GM19372 (cell line): ENCODE measurements at regions not wholly inside any gene's neighbourhood (a gene's known extent, or its start where the extent isn't known, plus 50 kb on each side); places are given as distances from the start of the nearest gene placed in this dataset.
A peak's percentile ranks its signal among the peaks of the same experiment; 100 is the strongest.

Experiments used
- ATAC-seq: cut with Tn5 transposase; IDR thresholded peaks from one replicate; pipeline ENCODE4 v1.9.1; 2021; ENCODE audit warnings: mild to moderate bottlenecking, low read depth, moderate library complexity; ENCODE audit not compliant: unreplicated experiment

DNA sequence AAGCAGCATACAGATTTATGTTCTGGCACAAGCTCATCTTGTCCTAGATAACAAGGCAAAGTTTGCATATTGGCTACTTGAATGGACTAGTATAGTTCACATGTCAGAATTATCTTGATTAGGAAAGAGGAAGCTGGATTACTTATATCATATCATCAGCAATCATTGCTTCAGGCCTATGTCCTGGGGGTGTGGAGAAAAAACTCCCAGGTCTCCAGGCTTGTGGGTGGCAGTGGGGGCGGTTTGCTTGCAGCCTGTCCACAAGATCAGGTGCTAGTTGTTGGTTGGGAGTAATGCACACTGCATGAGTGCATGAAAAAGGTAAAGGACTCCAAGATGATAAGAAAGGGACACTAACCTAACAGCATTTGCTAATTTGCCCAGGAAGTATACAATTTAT, 326.4 kb upstream of the PDE4D start:
- ATAC-seq = no peak

DNA sequence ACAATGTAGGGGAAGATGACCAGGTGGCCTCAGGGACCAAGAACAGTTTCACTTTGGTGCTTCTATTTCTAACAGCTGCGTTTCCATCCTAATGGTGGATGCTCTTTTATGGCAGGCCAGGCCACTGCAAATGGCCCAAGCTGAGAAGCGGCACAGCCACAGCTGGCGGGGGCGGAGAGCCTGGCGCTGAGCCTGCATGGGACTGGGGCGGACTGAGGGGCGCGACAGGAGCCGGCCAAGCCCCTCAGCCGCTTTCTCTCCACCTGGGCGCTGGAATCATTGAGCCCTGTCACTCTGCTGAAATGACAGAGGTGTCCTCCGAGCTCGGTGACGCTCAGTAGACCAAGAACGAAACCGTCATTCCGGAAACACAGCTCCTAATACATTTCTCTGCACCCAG, 317.3 kb upstream of the PDE4D start:
- ATAC-seq = no peak

DNA sequence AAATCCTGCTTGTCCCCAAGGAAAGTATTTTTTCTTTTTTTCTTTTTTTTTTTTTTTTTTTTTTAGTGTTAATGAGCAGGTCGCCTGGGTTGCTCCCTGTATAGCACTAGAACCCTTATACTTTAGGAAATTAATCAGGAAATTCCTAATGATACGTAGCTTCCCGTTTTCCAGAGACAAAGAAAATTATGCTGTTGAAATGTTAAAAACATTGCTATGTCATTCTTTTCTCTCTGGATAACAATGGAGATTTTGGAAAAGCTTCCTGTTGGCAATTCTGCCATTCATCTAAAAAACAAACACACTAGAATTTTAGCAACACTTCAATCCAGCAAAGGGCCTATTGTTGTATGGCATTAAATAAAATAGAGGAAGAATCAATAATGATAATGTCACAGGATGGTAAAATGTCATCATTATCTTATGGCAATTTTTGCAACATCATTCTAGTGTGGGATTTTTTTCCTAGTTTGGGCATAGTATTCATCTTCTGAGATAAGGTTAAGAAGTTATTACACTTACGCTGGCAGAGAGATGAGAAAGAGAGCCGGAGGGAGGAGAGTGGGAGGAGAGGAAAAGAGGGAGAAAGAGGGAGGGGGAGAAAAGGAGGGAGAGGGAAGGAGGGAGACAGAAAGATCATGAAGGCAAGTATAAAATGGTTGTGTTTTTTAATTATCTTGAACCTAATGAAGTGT, 315.8 kb upstream of the PDE4D start:
- ATAC-seq = no peak

- ATAC-seq = no peak
These were observed 315.2 kb upstream of the PDE4D start for GRCh38 chr5:60208716-60209115.

DNA sequence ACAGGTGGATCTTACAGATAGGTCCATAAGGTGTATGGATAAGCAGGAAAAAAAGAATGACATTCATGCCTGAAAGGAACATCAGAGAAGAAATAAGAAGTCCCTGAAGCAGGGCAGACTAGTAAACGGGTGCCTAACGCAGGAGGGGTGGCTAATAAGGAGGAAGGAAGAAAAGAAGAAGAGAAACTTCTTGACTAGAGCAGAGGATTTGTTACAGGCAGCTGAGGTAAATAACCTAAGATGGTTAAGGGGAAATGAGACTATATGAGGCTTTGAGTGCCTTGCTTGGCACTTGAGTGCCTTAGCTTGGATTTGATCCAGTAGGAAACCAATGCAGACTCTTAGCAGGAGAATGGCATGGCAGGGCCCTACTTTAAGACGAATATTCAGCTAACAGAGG, 313.5 kb upstream of the PDE4D start:
- ATAC-seq = peak; percentile 83

- ATAC-seq = no peak
These were observed 312.7 kb upstream of the PDE4D start for GRCh38 chr5:60206234-60206633.

- no peak for ATAC-seq
These were observed 311.5 kb upstream of the PDE4D start for GRCh38 chr5:60205071-60205470.

DNA sequence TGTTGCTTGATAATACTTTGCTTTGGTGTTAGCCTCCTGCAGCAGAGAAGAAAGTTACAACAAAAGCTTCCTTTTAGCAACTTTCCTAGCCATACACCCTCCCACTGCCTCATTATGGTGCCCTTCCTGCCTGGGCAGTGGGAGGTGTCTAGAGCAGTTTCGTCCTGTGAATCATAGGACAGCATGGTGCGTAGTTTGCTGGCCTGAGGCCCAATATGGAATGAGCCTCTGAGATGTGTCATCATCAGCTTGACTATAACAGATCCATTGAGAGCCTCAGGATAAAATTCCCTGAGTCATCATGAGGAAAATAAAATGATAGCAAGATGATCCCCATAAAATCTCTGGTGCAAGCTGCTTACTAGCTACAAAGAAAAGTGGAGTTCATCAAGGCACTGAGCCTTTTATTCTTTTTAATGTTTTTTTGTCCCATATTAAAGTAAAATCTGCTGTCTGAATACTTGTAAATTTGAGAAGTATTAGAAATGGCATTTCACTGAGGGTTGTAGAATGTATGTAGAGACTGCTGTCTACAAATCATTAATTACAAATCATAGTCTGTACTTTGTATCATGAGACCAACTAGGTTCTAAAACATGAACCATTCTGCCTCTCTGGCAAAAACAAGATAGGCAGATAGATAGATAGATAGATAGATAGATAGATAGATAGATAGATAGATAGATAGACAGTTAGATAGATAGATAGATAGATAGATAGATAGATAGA, 303.0 kb upstream of the PDE4D start:
- no peak for ATAC-seq

GRCh38 chr5:60195551-60195950, 302.0 kb upstream of the PDE4D start:
- ATAC-seq = no peak

DNA sequence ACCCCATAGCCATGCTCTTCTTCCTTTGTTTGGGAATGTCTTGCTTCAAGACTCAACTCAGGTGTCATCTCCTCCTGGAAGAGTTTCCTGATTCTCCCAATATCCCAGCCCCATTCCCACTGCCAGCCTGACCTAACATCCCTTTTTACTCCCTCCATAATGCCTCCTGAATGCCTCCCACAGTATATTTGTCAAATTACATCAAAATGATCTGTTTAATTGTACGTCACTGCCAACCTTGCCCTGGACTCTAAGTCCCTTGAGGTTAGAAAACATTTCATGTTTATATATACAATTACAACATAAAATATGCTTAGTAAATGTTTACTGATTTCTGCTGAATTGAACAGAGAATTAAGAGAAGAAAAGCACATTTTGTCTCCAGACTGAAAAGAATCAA, 301.6 kb upstream of the PDE4D start:
- ATAC-seq = no peak

GRCh38 chr5:60185231-60186099, 291.9 kb upstream of the PDE4D start:
- no peak for ATAC-seq

DNA sequence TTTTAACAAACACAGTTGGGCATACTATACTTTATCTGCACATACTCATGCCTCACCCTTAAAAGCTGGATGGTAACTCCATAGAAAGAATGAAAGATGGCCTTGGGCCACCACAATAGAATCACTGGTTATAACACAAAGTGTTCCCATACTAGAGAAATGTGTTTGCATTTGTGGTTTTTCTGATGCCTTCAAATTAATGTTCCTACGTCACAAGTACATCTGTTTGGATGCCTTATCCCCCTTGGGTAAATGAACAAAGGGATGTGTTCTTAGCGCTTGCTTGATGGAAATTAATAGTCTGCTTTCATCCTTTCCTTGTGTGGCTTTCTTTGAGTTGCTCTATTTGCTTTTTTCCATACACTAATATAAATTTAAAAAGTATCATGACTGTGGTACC, 291.1 kb upstream of the PDE4D start:
- ATAC-seq = no peak

GRCh38 chr5:60183881-60184280, 290.4 kb upstream of the PDE4D start:
- no peak for ATAC-seq

GRCh38 chr5:60178101-60178500, 284.6 kb upstream of the PDE4D start:
- no peak for ATAC-seq

DNA sequence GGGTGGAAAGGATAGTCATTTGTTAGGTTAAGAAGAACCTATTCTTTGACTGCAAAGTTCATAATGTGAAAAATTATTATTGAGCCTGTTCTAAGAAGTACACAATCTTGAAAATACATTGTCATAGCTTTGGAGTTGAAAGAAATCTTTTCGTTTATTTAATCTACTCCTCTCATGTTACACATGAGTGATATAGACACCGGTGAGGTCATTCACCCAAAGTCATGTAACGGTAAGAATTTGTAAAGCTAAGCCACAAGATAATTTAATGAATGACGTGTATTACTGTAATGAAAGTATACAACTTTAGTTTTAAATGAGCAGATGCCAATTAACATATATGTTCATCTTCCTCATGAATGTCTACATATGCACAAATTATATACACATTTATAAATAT, 284.1 kb upstream of the PDE4D start:
- no peak for ATAC-seq

DNA sequence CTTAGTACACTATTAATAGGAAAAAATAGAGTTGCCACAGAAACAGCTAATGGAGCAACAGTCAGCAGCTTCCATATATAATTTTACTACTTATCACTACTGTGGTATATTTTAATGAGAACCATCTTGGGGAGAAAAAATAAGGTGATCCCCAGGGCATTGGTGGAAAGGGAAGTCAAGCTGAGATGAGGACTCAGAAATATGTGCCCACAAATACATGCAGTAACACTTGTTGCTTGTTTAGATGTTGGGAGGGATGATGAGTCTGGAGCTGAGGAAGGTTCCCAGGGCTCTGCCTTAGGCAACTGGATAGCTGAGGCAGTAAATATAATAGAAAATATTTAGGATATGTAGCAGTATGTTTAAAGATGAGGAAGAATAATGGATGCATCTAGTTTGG, 280.1 kb upstream of the PDE4D start:
- ATAC-seq = no peak

DNA sequence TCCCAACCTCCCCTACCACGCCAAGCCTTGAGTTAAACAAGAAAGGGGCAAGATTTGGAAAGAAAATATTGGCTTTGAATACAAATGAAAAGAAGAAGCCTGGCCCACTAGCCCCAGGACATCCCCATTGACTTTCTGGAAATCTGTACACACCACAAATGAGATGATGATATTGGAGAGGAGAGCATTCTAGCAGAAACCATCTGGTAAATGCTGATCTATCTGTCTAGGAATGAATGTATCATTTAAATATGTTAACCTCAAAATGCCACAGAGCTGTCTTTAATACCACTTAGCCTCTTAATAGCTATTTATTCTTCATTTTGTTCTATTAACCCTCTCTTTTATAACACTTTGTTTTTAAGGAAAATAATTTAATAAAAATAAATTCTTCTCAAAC, 270.2 kb upstream of the PDE4D start:
- no peak for ATAC-seq

- no peak for ATAC-seq
These were observed 268.9 kb upstream of the PDE4D start for GRCh38 chr5:60162441-60162840.

DNA sequence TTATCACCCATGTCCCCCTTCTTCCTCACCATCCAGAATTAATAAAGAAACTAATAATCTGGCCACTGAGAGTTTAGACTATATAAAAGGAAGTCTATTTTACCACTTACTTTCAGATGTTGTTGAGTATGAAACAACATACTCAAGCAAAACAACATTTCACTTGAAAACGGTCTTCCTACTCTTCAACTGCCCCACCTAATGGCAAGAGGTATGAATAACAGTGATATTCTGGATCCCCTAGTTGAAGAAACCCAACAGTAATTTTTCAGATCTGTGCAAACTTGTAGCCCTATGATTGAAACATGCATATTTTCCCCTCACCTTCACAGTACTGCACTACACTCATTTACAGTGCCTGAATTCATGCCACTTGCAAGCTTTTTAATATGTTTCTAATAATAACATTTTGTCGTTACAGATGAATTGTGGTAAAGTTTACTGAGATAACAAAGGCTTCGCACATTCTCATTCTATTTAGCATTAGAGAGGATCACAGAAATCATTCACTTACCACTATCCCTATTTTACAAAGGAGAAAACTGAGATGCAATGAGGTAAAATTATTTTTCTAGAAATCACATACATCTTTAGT, 267.9 kb upstream of the PDE4D start:
- ATAC-seq = peak; percentile 82

- no peak for ATAC-seq
These were observed 255.6 kb upstream of the PDE4D start for GRCh38 chr5:60149081-60149480.

- ATAC-seq = no peak
These were observed 254.8 kb upstream of the PDE4D start for GRCh38 chr5:60148366-60148765.
